ENCODE measurements at regions not wholly inside any gene's neighbourhood (a gene's known extent, or its start where the extent isn't known, plus 50 kb on each side); places are given as distances from the start of the nearest gene placed in this dataset.

DNA sequence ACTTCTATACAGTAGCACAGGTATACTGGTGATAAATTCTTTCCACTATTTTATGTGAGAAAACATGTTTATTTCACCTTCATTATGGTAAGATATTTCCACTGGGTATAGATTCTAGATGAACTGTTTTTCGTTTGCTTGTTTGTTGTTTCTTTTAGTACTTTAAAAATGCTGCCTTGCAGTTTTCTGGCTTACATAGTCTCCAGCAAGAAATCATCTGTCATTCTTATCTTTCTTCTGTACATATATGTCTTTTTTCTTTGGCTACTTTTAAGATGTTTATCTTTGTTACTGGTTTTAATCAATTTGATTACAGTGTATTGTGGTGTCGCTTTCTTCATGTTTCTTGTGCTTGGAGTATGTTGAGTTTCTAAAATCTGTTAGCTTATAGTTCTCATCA is 333.3 kb upstream of the HTR2A start:
- TF ChIP-seq CTCF (IDR thresholded peaks at IDR 0.05) (no peak), POLR2A (IDR thresholded peaks at IDR 0.05) (no peak)

Measured in adrenal gland (tissue), 5 donors.